Suppressor macrophage (primary cell): ENCODE measurements at regions not wholly inside any gene's neighbourhood (a gene's known extent, or its start where the extent isn't known, plus 50 kb on each side); places are given as distances from the start of the nearest gene placed in this dataset.
"Not testable (repeated sequence)": the region's sequence is repeated elsewhere in the genome, so short reads cannot be mapped to it uniquely, and the experiment has no call there.

Source experiments
- DNase-seq, 4 experiments: peaks; one replicate each; pipeline ENCODE4 v3.0.0-alpha.2; 2020 to 2022

- DNase-seq = not testable (repeated sequence)
These were observed 1385.1 kb downstream of the REEP3 start for GRCh38 chr10:64906311-64906710.

GRCh38 chr10:64924306-64924705 lies 1403.1 kb downstream of the REEP3 start:
- DNase-seq = not testable (repeated sequence)

GRCh38 chr10:64952042-64952441 lies 1430.8 kb downstream of the REEP3 start:
- no peak for DNase-seq

GRCh38 chr10:64956441-64956840 lies 1435.2 kb downstream of the REEP3 start:
- no peak for DNase-seq

- DNase-seq = no peak
These were observed 1437.9 kb downstream of the REEP3 start for GRCh38 chr10:64959116-64959515.

- DNase-seq = no peak
These were observed 1438.7 kb downstream of the REEP3 start for GRCh38 chr10:64959883-64960282.

- DNase-seq = no peak
These were observed 1452.2 kb downstream of the REEP3 start for GRCh38 chr10:64973391-64973790.

- DNase-seq = no peak
These were observed 1454.9 kb downstream of the REEP3 start for GRCh38 chr10:64976150-64976549.

- no peak for DNase-seq
These were observed 1456.7 kb downstream of the REEP3 start for GRCh38 chr10:64977915-64978314.

- DNase-seq = no peak
These were observed 1475.7 kb downstream of the REEP3 start for GRCh38 chr10:64996886-64997285.

GRCh38 chr10:65010845-65011244 lies 1489.6 kb downstream of the REEP3 start:
- no peak for DNase-seq

- DNase-seq = no peak
These were observed 1496.3 kb downstream of the REEP3 start for GRCh38 chr10:65017523-65017922.

- DNase-seq = no peak
These were observed 1503.7 kb downstream of the REEP3 start for GRCh38 chr10:65024886-65025285.

- no peak for DNase-seq
These were observed 1509.1 kb downstream of the REEP3 start for GRCh38 chr10:65030263-65030662.

GRCh38 chr10:65032867-65033769 lies 1511.9 kb downstream of the REEP3 start:
- no peak for DNase-seq

GRCh38 chr10:65033957-65034356 lies 1512.8 kb downstream of the REEP3 start:
- no peak for DNase-seq

GRCh38 chr10:65040796-65041195 lies 1519.6 kb downstream of the REEP3 start:
- no peak for DNase-seq

- DNase-seq = no peak
These were observed 1520.1 kb downstream of the REEP3 start for GRCh38 chr10:65041307-65041706.

GRCh38 chr10:65042496-65042895 lies 1521.3 kb downstream of the REEP3 start:
- DNase-seq = no peak

- DNase-seq = no peak
These were observed 1525.6 kb downstream of the REEP3 start for GRCh38 chr10:65046831-65047230.

GRCh38 chr10:65052111-65052510 lies 1530.9 kb downstream of the REEP3 start:
- not testable (repeated sequence) for DNase-seq

- DNase-seq = not testable (repeated sequence)
These were observed 1532.2 kb downstream of the REEP3 start for GRCh38 chr10:65053397-65053796.

- DNase-seq = not testable (repeated sequence)
These were observed 1532.7 kb downstream of the REEP3 start for GRCh38 chr10:65053831-65054351.

GRCh38 chr10:65054701-65055100 lies 1533.5 kb downstream of the REEP3 start:
- not testable (repeated sequence) for DNase-seq
